ENCODE measurements at regions not wholly inside any gene's neighbourhood (a gene's known extent, or its start where the extent isn't known, plus 50 kb on each side); places are given as distances from the start of the nearest gene placed in this dataset.
"Not testable (repeated sequence)": the region's sequence is repeated elsewhere in the genome, so short reads cannot be mapped to it uniquely, and the experiment has no call there.

DNA sequence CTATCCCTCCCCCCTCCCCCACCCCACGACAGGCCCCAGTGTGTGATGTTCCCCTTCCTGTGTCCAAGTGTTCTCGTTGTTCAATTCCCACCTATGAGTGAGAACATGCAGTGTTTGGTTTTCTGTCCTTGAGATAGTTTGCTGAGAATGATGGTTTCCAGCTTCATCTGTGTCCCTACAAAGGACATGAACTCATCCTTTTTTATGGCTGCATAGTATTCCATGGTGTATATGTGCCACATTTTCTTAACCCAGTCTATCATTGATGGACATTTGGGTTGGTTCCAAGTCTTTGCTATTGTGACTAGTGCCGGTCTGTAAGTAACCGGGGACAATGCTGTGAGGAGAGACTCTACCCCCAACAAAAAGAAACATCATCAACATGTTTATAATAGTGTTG, 217.2 kb downstream of the SEC23IP start:
- H3K27me3 ChIP-seq (ENCODE audit: insufficient read depth, low read length, poor library complexity, severe bottlenecking); H3K9me3 ChIP-seq (ENCODE audit: low read length); H3K9me3 Mint-ChIP-seq; CTCF ChIA-PET; H3K4me3 Mint-ChIP-seq; H3K4me3 ChIP-seq (ENCODE audit: low read length); POLR2A ChIA-PET; H3K27me3 Mint-ChIP-seq; H3K36me3 ChIP-seq (ENCODE audit: insufficient read depth, low read length); H3K27ac Mint-ChIP-seq; H3K36me3 Mint-ChIP-seq; H3K4me1 Mint-ChIP-seq; DNase-seq; H3K4me1 ChIP-seq (ENCODE audit: insufficient read depth, low read length); H3K27ac ChIP-seq (ENCODE audit: low read depth, low read length): not testable (repeated sequence)

GRCh38 chr10:120110196-120110595, 217.7 kb downstream of the SEC23IP start:
- H3K9me3 Mint-ChIP-seq, result peaks cover 0 to 4% (median 0%) of the 10 kb centered on the region in 5 donors
- Histone ChIP-seq H3K27ac (ENCODE audit: low read depth, low read length) (no peak overlapping the region), H3K4me1 (ENCODE audit: insufficient read depth, low read length) (no peaks in the 10 kb centered on the region), H3K36me3 (ENCODE audit: insufficient read depth, low read length) (no peaks in the 10 kb centered on the region), H3K9me3 (ENCODE audit: low read length) (no peaks in the 10 kb centered on the region), H3K27me3 (ENCODE audit: insufficient read depth, low read length, poor library complexity, severe bottlenecking) (no peaks in the 10 kb centered on the region), H3K4me3 (ENCODE audit: low read length) (no peak overlapping the region)
- H3K27me3 Mint-ChIP-seq, result peaks cover 6 to 7% of the 10 kb centered on the region in 2 donors
- no peak for DNase-seq
- H3K4me1 Mint-ChIP-seq, result no peaks in the 10 kb centered on the region
- H3K4me3 Mint-ChIP-seq, result no peak overlapping the region
- H3K27ac Mint-ChIP-seq, result no peak overlapping the region
- ChIA-PET POLR2A (no interaction called here), CTCF (no interaction called here)
- no peaks in the 10 kb centered on the region for H3K36me3 Mint-ChIP-seq

DNA sequence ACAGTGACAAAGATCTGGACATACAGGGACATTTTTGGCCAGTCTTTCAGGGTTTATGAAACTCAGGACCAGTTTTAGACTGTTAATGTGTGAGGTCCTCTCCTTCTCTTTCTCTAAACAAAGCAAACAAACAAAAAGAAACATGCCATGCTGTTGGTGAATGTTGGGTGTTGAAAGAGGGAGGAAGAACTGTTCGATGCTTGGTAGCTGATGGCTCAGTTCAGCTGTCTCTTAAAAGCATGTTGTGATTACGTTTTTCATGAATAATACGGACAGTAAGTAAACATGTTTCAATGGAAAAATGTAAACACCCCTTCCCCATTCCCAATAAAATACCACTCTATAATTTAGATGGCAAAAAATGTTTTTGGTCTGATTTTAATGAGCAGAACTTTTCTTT, 219.1 kb downstream of the SEC23IP start:
- Mint-ChIP-seq H3K27ac (no peak overlapping the region), H3K36me3 (no peaks in the 10 kb centered on the region), H3K4me3 (no peak overlapping the region), H3K9me3 (peaks cover 0 to 4% (median 0%) of the 10 kb centered on the region in 5 donors), H3K27me3 (peaks cover 7 to 9% of the 10 kb centered on the region in 2 donors), H3K4me1 (no peaks in the 10 kb centered on the region)
- Histone ChIP-seq H3K27me3 (ENCODE audit: insufficient read depth, low read length, poor library complexity, severe bottlenecking) (no peaks in the 10 kb centered on the region), H3K4me3 (ENCODE audit: low read length) (no peak overlapping the region), H3K36me3 (ENCODE audit: insufficient read depth, low read length) (no peaks in the 10 kb centered on the region), H3K9me3 (ENCODE audit: low read length) (no peaks in the 10 kb centered on the region), H3K4me1 (ENCODE audit: insufficient read depth, low read length) (no peaks in the 10 kb centered on the region), H3K27ac (ENCODE audit: low read depth, low read length) (no peak overlapping the region)
- DNase-seq, result no peak
- ChIA-PET CTCF (no interaction called here), POLR2A (no interaction called here)

- CTCF ChIA-PET, result no interaction called here
- DNase-seq, result no peak
- H3K9me3 Mint-ChIP-seq, result peaks cover 0 to 4% (median 0%) of the 10 kb centered on the region in 5 donors
- no peak overlapping the region for H3K27ac Mint-ChIP-seq
- Histone ChIP-seq H3K36me3 (ENCODE audit: insufficient read depth, low read length) (no peaks in the 10 kb centered on the region), H3K9me3 (ENCODE audit: low read length) (no peaks in the 10 kb centered on the region), H3K27ac (ENCODE audit: low read depth, low read length) (no peak overlapping the region), H3K27me3 (ENCODE audit: insufficient read depth, low read length, poor library complexity, severe bottlenecking) (no peaks in the 10 kb centered on the region), H3K4me3 (ENCODE audit: low read length) (no peak overlapping the region), H3K4me1 (ENCODE audit: insufficient read depth, low read length) (no peaks in the 10 kb centered on the region)
- H3K4me3 Mint-ChIP-seq, result no peak overlapping the region
- H3K27me3 Mint-ChIP-seq, result peaks cover 7 to 9% of the 10 kb centered on the region in 2 donors
- H3K4me1 Mint-ChIP-seq, result no peaks in the 10 kb centered on the region
- POLR2A ChIA-PET, result no interaction called here
- no peaks in the 10 kb centered on the region for H3K36me3 Mint-ChIP-seq
Observed at GRCh38 chr10:120112809-120113208, 220.3 kb downstream of the SEC23IP start.

DNA sequence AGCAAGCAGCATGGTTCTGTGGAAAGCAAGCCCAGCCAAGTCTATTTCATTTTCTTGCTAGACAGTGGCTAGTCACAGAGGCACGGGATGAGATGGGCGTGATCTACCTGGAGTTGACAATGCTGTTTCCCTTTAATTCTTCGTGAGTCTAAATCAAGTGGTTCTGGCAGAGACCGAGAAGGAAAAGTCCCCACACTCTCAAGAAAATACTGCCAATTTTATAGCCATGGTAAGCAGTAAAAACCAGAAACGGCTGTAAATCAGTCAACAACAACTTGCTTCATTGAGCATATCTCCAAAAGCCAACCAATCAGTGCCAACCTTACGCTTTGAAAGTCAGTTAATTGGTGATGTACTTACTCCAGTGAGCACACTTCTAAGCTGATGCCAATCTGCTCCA, 223.4 kb downstream of the SEC23IP start:
- POLR2A ChIA-PET, result no interaction called here

GRCh38 chr10:120121768-120122167, 229.2 kb downstream of the SEC23IP start:
- H3K27me3 ChIP-seq (ENCODE audit: insufficient read depth, low read length, poor library complexity, severe bottlenecking), result no peaks in the 10 kb centered on the region
- Mint-ChIP-seq H3K9me3 (peaks cover 0 to 4% (median 0%) of the 10 kb centered on the region in 5 donors), H3K36me3 (no peaks in the 10 kb centered on the region), H3K4me3 (no peak overlapping the region), H3K4me1 (no peaks in the 10 kb centered on the region), H3K27ac (no peak overlapping the region), H3K27me3 (peaks cover 13 to 18% of the 10 kb centered on the region in 2 donors)
- ChIA-PET POLR2A (no interaction called here), CTCF (no interaction called here)
- DNase-seq, result no peak
- H3K4me3 ChIP-seq (ENCODE audit: low read length), result no peak overlapping the region
- H3K36me3 ChIP-seq (ENCODE audit: insufficient read depth, low read length), result no peaks in the 10 kb centered on the region
- no peak overlapping the region for H3K27ac ChIP-seq (ENCODE audit: low read depth, low read length)
- no peaks in the 10 kb centered on the region for H3K4me1 ChIP-seq (ENCODE audit: insufficient read depth, low read length)
- no peaks in the 10 kb centered on the region for H3K9me3 ChIP-seq (ENCODE audit: low read length)

More for the DNA sequence above, 223.4 kb downstream of the SEC23IP start:
- H3K4me1 ChIP-seq (ENCODE audit: insufficient read depth, low read length), result no peaks in the 10 kb centered on the region
- Mint-ChIP-seq H3K36me3 (no peaks in the 10 kb centered on the region), H3K9me3 (peaks cover 0 to 4% (median 0%) of the 10 kb centered on the region in 5 donors), H3K27me3 (peaks cover 19 to 25% of the 10 kb centered on the region in 2 donors), H3K27ac (no peak overlapping the region), H3K4me3 (no peak overlapping the region), H3K4me1 (no peaks in the 10 kb centered on the region)
- CTCF ChIA-PET, result no interaction called here
- H3K27ac ChIP-seq (ENCODE audit: low read depth, low read length), result no peak overlapping the region
- H3K4me3 ChIP-seq (ENCODE audit: low read length), result no peak overlapping the region
- H3K36me3 ChIP-seq (ENCODE audit: insufficient read depth, low read length), result no peaks in the 10 kb centered on the region
- no peak for DNase-seq
- H3K9me3 ChIP-seq (ENCODE audit: low read length), result no peaks in the 10 kb centered on the region
- no peaks in the 10 kb centered on the region for H3K27me3 ChIP-seq (ENCODE audit: insufficient read depth, low read length, poor library complexity, severe bottlenecking)

GRCh38 chr10:120131183-120131582, 238.7 kb downstream of the SEC23IP start:
- peaks cover 0 to 3% (median 0%) of the 10 kb centered on the region in 3 donors for H3K36me3 Mint-ChIP-seq
- H3K4me3 Mint-ChIP-seq, result no peak overlapping the region
- no peaks in the 10 kb centered on the region for H3K4me1 Mint-ChIP-seq
- CTCF ChIA-PET, result no interaction called here
- POLR2A ChIA-PET, result no interaction called here
- H3K4me1 ChIP-seq (ENCODE audit: insufficient read depth, low read length), result no peaks in the 10 kb centered on the region
- H3K9me3 ChIP-seq (ENCODE audit: low read length), result no peaks in the 10 kb centered on the region
- H3K4me3 ChIP-seq (ENCODE audit: low read length), result no peak overlapping the region
- H3K27me3 ChIP-seq (ENCODE audit: insufficient read depth, low read length, poor library complexity, severe bottlenecking), result no peaks in the 10 kb centered on the region
- H3K27ac Mint-ChIP-seq, result no peak overlapping the region
- no peaks in the 10 kb centered on the region for H3K36me3 ChIP-seq (ENCODE audit: insufficient read depth, low read length)
- no peak for DNase-seq
- peaks cover 13 to 27% of the 10 kb centered on the region in 2 donors for H3K27me3 Mint-ChIP-seq
- peaks cover 0 to 5% (median 3%) of the 10 kb centered on the region in 5 donors for H3K9me3 Mint-ChIP-seq
- no peak overlapping the region for H3K27ac ChIP-seq (ENCODE audit: low read depth, low read length)

- H3K27me3 ChIP-seq (ENCODE audit: insufficient read depth, low read length, poor library complexity, severe bottlenecking), result no peaks in the 10 kb centered on the region
- POLR2A ChIA-PET, result no interaction called here
- Mint-ChIP-seq H3K4me3 (no peak overlapping the region), H3K27me3 (peaks cover 12 to 20% of the 10 kb centered on the region in 2 donors), H3K36me3 (peaks cover 0 to 3% (median 0%) of the 10 kb centered on the region in 3 donors), H3K27ac (no peak overlapping the region), H3K4me1 (no peaks in the 10 kb centered on the region), H3K9me3 (peaks cover 0 to 3% (median 3%) of the 10 kb centered on the region in 5 donors)
- no peak overlapping the region for H3K27ac ChIP-seq (ENCODE audit: low read depth, low read length)
- DNase-seq, result no peak
- H3K4me3 ChIP-seq (ENCODE audit: low read length), result no peak overlapping the region
- CTCF ChIA-PET, result no interaction called here
- H3K4me1 ChIP-seq (ENCODE audit: insufficient read depth, low read length), result no peaks in the 10 kb centered on the region
- H3K36me3 ChIP-seq (ENCODE audit: insufficient read depth, low read length), result no peaks in the 10 kb centered on the region
- H3K9me3 ChIP-seq (ENCODE audit: low read length), result no peaks in the 10 kb centered on the region
Observed at GRCh38 chr10:120132811-120133210, 240.3 kb downstream of the SEC23IP start.

GRCh38 chr10:120138689-120139088, 246.2 kb downstream of the SEC23IP start:
- Histone ChIP-seq H3K27ac (ENCODE audit: low read depth, low read length) (no peak overlapping the region), H3K9me3 (ENCODE audit: low read length) (no peaks in the 10 kb centered on the region), H3K4me1 (ENCODE audit: insufficient read depth, low read length) (no peaks in the 10 kb centered on the region), H3K27me3 (ENCODE audit: insufficient read depth, low read length, poor library complexity, severe bottlenecking) (no peaks in the 10 kb centered on the region), H3K4me3 (ENCODE audit: low read length) (no peak overlapping the region), H3K36me3 (ENCODE audit: insufficient read depth, low read length) (no peaks in the 10 kb centered on the region)
- ChIA-PET POLR2A (no interaction called here), CTCF (no interaction called here)
- Mint-ChIP-seq H3K27ac (no peak overlapping the region), H3K27me3 (peaks cover 4 to 23% of the 10 kb centered on the region in 2 donors), H3K4me3 (no peak overlapping the region), H3K4me1 (no peaks in the 10 kb centered on the region), H3K36me3 (peaks cover 0 to 3% (median 0%) of the 10 kb centered on the region in 3 donors), H3K9me3 (no peaks in the 10 kb centered on the region)
- DNase-seq, result no peak

All from CD8-positive, alpha-beta memory T cell (primary cell).